ENCODE measurements at regions not wholly inside any gene's neighbourhood (a gene's known extent, or its start where the extent isn't known, plus 50 kb on each side); places are given as distances from the start of the nearest gene placed in this dataset.

- Mint-ChIP-seq H3K9me3 (no peaks in the 10 kb centered on the region), H3K27me3 (ENCODE audit: low read depth) (peaks cover 27% of the 10 kb centered on the region), H3K4me3 (no peak overlapping the region), H3K27ac (no peak overlapping the region), H3K4me1 (peaks cover 9% of the 10 kb centered on the region), H3K36me3 (ENCODE audit: low read depth) (no peaks in the 10 kb centered on the region)
- TF ChIP-seq CTCF (IDR thresholded peaks at IDR 0.05; ENCODE audit: unreplicated experiment in 3 of 3) = no peak
Measured at GRCh38 chr11:115892016-115892415, 387.8 kb upstream of the CADM1 start.

GRCh38 chr11:115891581-115891980, 387.4 kb upstream of the CADM1 start:
- Mint-ChIP-seq H3K27ac (no peak overlapping the region), H3K4me1 (peaks cover 10% of the 10 kb centered on the region), H3K9me3 (no peaks in the 10 kb centered on the region), H3K27me3 (ENCODE audit: low read depth) (peaks cover 25% of the 10 kb centered on the region), H3K4me3 (no peak overlapping the region), H3K36me3 (ENCODE audit: low read depth) (no peaks in the 10 kb centered on the region)
- TF ChIP-seq CTCF (IDR thresholded peaks at IDR 0.05; ENCODE audit: unreplicated experiment in 3 of 3) = no peak

GRCh38 chr11:115890500-115890899, 386.3 kb upstream of the CADM1 start:
- Mint-ChIP-seq H3K36me3 (ENCODE audit: low read depth) (no peaks in the 10 kb centered on the region), H3K4me1 (peaks cover 19% of the 10 kb centered on the region), H3K4me3 (no peak overlapping the region), H3K9me3 (no peaks in the 10 kb centered on the region), H3K27me3 (ENCODE audit: low read depth) (peaks cover 25% of the 10 kb centered on the region), H3K27ac (no peak overlapping the region)
- TF ChIP-seq CTCF (IDR thresholded peaks at IDR 0.05; ENCODE audit: unreplicated experiment in 3 of 3) = no peak

GRCh38 chr11:115889712-115890111, 385.5 kb upstream of the CADM1 start:
- H3K27ac Mint-ChIP-seq = no peak overlapping the region
- no peaks in the 10 kb centered on the region for H3K36me3 Mint-ChIP-seq (ENCODE audit: low read depth)
- peaks cover 27% of the 10 kb centered on the region for H3K4me1 Mint-ChIP-seq
- H3K4me3 Mint-ChIP-seq = no peak overlapping the region
- no peaks in the 10 kb centered on the region for H3K9me3 Mint-ChIP-seq
- H3K27me3 Mint-ChIP-seq (ENCODE audit: low read depth) = peaks cover 25% of the 10 kb centered on the region
- no peak for TF ChIP-seq CTCF (IDR thresholded peaks at IDR 0.05; ENCODE audit: unreplicated experiment in 3 of 3)

GRCh38 chr11:115887727-115888126, 383.5 kb upstream of the CADM1 start:
- H3K4me1 Mint-ChIP-seq = peaks cover 31% of the 10 kb centered on the region

More at GRCh38 chr11:115887727-115888126, 383.5 kb upstream of the CADM1 start:
- no peak for TF ChIP-seq CTCF (IDR thresholded peaks at IDR 0.05; ENCODE audit: unreplicated experiment in 3 of 3)
- H3K27me3 Mint-ChIP-seq (ENCODE audit: low read depth) = peaks cover 25% of the 10 kb centered on the region
- H3K4me3 Mint-ChIP-seq = no peak overlapping the region
- no peaks in the 10 kb centered on the region for H3K9me3 Mint-ChIP-seq
- no peaks in the 10 kb centered on the region for H3K36me3 Mint-ChIP-seq (ENCODE audit: low read depth)
- no peak overlapping the region for H3K27ac Mint-ChIP-seq
